Heart right ventricle (tissue), 16 donors: ENCODE measurements at regions not wholly inside any gene's neighbourhood (a gene's known extent, or its start where the extent isn't known, plus 50 kb on each side); places are given as distances from the start of the nearest gene placed in this dataset.

Experiments
- ATAC-seq, 8 donors: fragments of 200-7000 bp; cut with Tn5 transposase; one replicate each; pipeline ENCODE4 v1.9.1; 2020; ENCODE audit warnings: mild to moderate bottlenecking in 8 of 8, moderate library complexity in 8 of 8, moderate number of reproducible peaks in 1 of 8
- DNase-seq, 2 donors: peaks; one replicate each; pipeline ENCODE4 v3.0.0-alpha.2; 2020
- H3K27ac ChIP-seq, 10 donors: fragments of 200-600 bp; sonication (generic) in 2 of 10; one replicate each; pipeline versions ENCODE4 v1.5.0 to v1.8.0; 2020 to 2022; ENCODE audit warnings: mild to moderate bottlenecking in 3 of 10
- H3K27me3 ChIP-seq, 7 donors: fragments of 200-600 bp; one replicate each; pipeline ENCODE4 v1.8.0; 2021 to 2022; ENCODE audit warnings: mild to moderate bottlenecking in 2 of 7
- H3K36me3 ChIP-seq, 9 donors: fragments of 200-600 bp; sonication (generic) in 1 of 9; one replicate each; pipeline versions ENCODE4 v1.5.0 to v1.8.0; 2020 to 2022; ENCODE audit warnings: mild to moderate bottlenecking in 2 of 9
- H3K4me1 ChIP-seq, 9 donors: fragments of 200-600 bp; sonication (generic) in 1 of 9; one replicate each; pipeline versions ENCODE4 v1.5.0 to v1.8.0; 2020 to 2022; ENCODE audit warnings: mild to moderate bottlenecking in 4 of 9
- H3K4me3 ChIP-seq, 10 donors: fragments of 200-600 bp; sonication (generic) in 2 of 10; one replicate each; pipeline versions ENCODE4 v1.5.0 to v1.8.0; 2020 to 2022; ENCODE audit warnings: mild to moderate bottlenecking in 7 of 10, moderate library complexity in 2 of 10
- H3K9me3 ChIP-seq, 11 donors: fragments of 200-600 bp in 10 of 11; sonication (generic) in 2 of 11; one replicate each; pipeline versions ENCODE4 v1.5.0 to v1.8.0; 2013 to 2022; ENCODE audit warnings: mild to moderate bottlenecking in 2 of 11, control low read depth in 1 of 11, moderate library complexity in 1 of 11
- WGBS, 2 donors: extraction: QIAGEN DNeasy Blood & Tissue Kit; methylation state at CpG; one replicate each; pipeline ENCODE4 v1.1.7; 2013; ENCODE audit warnings: inconsistent platforms in 1 of 2; 5-methylcytosine and 5-hydroxymethylcytosine counted together
- intact Hi-C, 10 donors: fragments of 100-400 bp; cut with DNase I; formaldehyde crosslinking; loops; one replicate each; pipeline versions ENCODE4 v1.11.1 to v1.14.2; 2022
- TF ChIP-seq, protein P1 (sequence below), 9 donors: fragments of 200-600 bp; sonication (generic) in 2 of 9; IDR thresholded peaks; one replicate each; pipeline versions ENCODE4 v1.5.0 to v1.8.0; 2021 to 2022; ENCODE audit warnings: antibody characterized with exemption in 9 of 9, mild to moderate bottlenecking in 5 of 9, moderate library complexity in 1 of 9
- donor health status: Arrhythmogenic right ventricular cardiomyopathy.
- donor health status: ischemic (EF 13 %, LVEDD 7.1; RV severe dilation, severe dysfunction).
- donor health status: healthy with polysubstance abuse.
- donor health status: DM: no; HTN: yes; CAD: no.
- donor health status: DM: no; HTN: no; CAD: no.
- donor health status: ischemic (EF 25% LVEDD 6.9; RV normal size, moderate dysfunction).
- donor health status: ischemic (EF 25% LVEDD 5.7; RV mildly dilated, moderate dysfunction).
- donor health status: healthy.
- donor health status: DM: yes; HTN: yes; CAD: no.
- donor health status: Ischemic cardiomyopathy.
- donor health status: ischemic (EF 35%, LVEDD 5.7; RV mildly dilated, moderate dysfunction).
- donor health status: nonischemic (EF 11% LVEDD 7.7; RV severe dilation, severe dysfunction).
- donor health status: DM: yes; HTN: yes; CAD: no.
- donor health status: PGD.
- donor health status: ischemic (EF 29% LVEDD 5.4; RV normal size, mild dysfunction).
- donor health status: nonischemic (EF 23%, LVEDD 6.1; RV moderate dilation, normal function).

DNA sequence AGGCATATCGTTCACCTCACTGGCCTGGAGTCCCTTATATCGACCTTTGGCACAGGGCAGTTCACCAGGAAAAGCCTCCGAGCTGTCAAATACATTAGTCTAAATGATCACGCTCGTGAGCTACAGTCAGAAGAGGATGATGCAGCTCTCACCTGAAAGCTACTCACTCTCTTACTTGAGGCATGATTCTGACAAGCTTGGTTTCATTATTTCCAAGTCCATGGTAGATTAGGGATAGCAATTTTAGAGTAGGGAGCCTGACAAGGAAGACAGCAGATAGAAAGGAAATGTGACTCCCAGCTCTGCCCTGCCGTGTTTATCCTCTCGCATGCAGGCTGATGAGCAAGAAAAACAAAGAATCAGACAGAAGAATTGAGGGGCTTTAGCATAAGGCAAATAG lies 98.0 kb upstream of the MAP1B start:
- no peak for ATAC-seq
- Histone ChIP-seq H3K4me1 (no peaks in the 10 kb centered on the region), H3K36me3 (no peaks in the 10 kb centered on the region), H3K9me3 (no peaks in the 10 kb centered on the region), H3K27me3 (no peaks in the 10 kb centered on the region), H3K27ac (no peak overlapping the region), H3K4me3 (no peak overlapping the region)
- WGBS, 2 donors: 53 to 58% methylated on average over 7 of the region's 7 CpGs
- TF ChIP-seq, protein P1, sequence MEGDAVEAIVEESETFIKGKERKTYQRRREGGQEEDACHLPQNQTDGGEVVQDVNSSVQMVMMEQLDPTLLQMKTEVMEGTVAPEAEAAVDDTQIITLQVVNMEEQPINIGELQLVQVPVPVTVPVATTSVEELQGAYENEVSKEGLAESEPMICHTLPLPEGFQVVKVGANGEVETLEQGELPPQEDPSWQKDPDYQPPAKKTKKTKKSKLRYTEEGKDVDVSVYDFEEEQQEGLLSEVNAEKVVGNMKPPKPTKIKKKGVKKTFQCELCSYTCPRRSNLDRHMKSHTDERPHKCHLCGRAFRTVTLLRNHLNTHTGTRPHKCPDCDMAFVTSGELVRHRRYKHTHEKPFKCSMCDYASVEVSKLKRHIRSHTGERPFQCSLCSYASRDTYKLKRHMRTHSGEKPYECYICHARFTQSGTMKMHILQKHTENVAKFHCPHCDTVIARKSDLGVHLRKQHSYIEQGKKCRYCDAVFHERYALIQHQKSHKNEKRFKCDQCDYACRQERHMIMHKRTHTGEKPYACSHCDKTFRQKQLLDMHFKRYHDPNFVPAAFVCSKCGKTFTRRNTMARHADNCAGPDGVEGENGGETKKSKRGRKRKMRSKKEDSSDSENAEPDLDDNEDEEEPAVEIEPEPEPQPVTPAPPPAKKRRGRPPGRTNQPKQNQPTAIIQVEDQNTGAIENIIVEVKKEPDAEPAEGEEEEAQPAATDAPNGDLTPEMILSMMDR (IDR thresholded peaks at IDR 0.05): no peak
- intact Hi-C loops: no loop called here
- no peak for DNase-seq

DNA sequence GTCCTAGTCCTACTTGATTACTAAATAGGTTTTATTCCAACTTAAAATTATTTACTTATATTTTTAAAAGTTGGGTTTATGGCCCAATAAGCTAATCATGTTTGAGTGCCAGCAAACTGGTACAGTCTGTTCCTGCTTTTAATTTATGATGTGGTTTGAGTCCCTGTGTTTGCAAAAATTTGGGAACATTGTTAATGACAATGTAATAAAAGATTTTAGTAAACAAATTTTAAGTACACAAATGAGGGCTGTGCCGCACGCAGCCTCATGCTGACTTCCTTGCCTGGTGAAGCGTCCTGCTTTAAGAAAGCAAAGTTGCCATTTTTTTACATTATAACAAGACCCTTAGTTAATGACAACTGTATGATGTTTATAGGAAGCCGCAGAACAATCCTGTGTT lies 96.8 kb upstream of the MAP1B start:
- intact Hi-C loops: loop anchor here in 2 of 10 donors (10.0 kb wide), 1 partner anchor 226 kb away; no protein-coding TSS in a partner anchor
- no peaks in the 10 kb centered on the region for H3K36me3 ChIP-seq
- ATAC-seq: no peak
- TF ChIP-seq, protein P1 (IDR thresholded peaks at IDR 0.05): no peak
- H3K27me3 ChIP-seq: no peaks in the 10 kb centered on the region
- no peak for DNase-seq
- H3K4me3 ChIP-seq: no peak overlapping the region
- no peak overlapping the region for H3K27ac ChIP-seq
- H3K4me1 ChIP-seq: peaks cover 0 to 10% (median 0%) of the 10 kb centered on the region in 9 donors
- no peaks in the 10 kb centered on the region for H3K9me3 ChIP-seq
- WGBS, 2 donors: 88 to 92% methylated on average over 4 of the region's 4 CpGs

DNA sequence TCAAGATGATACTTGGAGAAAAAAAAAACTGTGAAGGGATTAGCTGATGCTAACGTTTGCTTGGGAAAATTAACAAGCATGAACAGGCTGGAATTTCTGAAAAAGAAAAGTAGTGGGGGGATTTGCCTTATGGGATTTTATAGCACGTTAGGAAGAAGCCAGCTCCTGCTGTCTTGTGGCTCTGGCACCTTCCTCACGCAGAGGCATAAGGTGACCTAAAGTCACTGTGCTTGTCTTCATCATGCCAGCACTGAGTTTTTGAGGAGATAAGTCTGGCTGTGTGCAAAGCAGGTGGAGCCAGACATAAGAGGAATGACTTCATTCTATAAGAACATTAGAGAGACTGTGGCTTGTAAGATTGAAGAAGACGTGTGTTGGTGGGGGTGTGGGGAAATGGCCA lies 94.4 kb upstream of the MAP1B start:
- DNase-seq (no peak), ATAC-seq (no peak)
- H3K4me1 ChIP-seq: peaks cover 0 to 12% (median 0%) of the 10 kb centered on the region in 9 donors
- no peaks in the 10 kb centered on the region for H3K27me3 ChIP-seq
- H3K9me3 ChIP-seq: peaks cover 0 to under 1% (median 0%) of the 10 kb centered on the region in 11 donors
- no peaks in the 10 kb centered on the region for H3K36me3 ChIP-seq
- intact Hi-C loops: loop anchor here in 2 of 10 donors (10.0 kb wide), 1 partner anchor 228 kb away; no protein-coding TSS in a partner anchor
- TF ChIP-seq, protein P1 (IDR thresholded peaks at IDR 0.05): no peak
- 57 to 70% methylated on average over 4 of the region's 4 CpGs for WGBS, 2 donors
- no peak overlapping the region for H3K27ac ChIP-seq
- no peak overlapping the region for H3K4me3 ChIP-seq

DNA sequence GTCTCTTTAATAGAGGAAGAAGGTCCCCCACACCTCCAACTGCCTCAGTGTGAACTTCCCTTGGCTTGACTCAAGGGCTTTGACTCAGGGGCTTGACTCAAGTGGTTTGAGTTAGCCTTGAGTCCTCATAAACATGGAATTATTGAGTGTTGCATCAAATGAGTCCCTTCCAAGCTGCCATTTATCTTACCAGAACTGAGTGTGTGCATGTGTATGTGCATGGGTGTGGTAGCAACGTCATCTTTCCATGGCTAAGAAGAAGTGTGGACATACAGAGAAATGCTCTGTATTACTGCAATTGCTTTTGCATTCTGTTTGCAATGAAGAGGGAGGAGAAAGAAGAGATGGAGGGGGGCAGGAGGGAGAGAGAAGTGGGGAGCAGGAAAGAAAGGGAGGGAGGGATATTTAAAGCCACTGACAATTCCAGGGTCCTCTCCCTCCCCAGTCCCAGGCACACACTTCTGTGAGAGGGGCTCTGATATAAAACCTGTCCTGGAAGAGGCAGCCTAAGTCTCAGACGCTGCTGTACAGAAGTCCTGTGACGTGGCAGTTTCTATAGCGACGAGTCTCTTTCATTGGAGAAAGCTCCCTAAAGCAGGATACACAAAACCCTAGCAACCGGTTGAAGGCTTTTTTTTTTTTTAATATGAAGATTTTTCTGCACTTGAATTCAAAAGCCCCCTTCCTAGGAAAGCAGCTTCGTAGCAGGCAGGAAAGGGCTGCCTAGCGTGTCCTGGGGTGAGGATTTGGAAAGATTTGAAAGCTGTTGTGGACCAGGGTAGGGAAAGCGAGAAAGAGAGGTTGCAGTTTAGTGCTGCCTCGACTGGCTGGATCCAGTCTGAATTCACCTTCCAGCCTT lies 93.3 kb upstream of the MAP1B start:
- intact Hi-C loops: loop anchor here in 2 of 10 donors (10.0 kb wide), 1 partner anchor 229 kb away; no protein-coding TSS in a partner anchor
- H3K9me3 ChIP-seq: peaks cover 0 to 8% (median 0%) of the 10 kb centered on the region in 11 donors
- peaks cover 0 to 12% (median 0%) of the 10 kb centered on the region in 9 donors for H3K4me1 ChIP-seq
- no peak overlapping the region for H3K27ac ChIP-seq
- H3K4me3 ChIP-seq: no peak overlapping the region
- DNase-seq (no peak), ATAC-seq (no peak)
- TF ChIP-seq, protein P1 (IDR thresholded peaks at IDR 0.05): no peak
- no peaks in the 10 kb centered on the region for H3K36me3 ChIP-seq
- no peaks in the 10 kb centered on the region for H3K27me3 ChIP-seq
- WGBS, 2 donors: 69 to 75% methylated on average over 10 of the region's 10 CpGs
